ENCODE measurements at regions not wholly inside any gene's neighbourhood (a gene's known extent, or its start where the extent isn't known, plus 50 kb on each side); places are given as distances from the start of the nearest gene placed in this dataset.

DNA sequence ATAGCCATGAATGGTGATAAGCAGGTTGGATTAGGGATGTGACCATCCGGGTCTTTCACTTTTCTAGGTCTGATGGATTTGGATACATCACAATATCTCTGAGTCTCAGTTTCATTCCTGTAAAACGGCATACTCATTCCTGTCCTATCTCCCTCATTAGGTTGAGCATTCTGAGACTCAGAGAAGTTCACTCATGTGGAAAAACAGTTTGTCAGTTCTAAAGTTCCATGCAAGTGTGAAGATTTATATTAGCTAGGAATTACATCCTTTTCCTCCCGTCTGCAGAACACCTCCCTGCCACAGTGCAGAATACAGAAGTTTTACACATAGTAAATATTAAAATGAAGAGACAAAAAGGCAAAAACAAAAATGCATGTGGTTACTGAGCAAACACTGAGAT is 94.2 kb upstream of the SLC25A13 start:
- POLR2A ChIA-PET: no interaction called here

GRCh38 chr7:96415293-96415940 is 93.5 kb upstream of the SLC25A13 start:
- CTCF ChIA-PET: no interaction called here
- POLR2A ChIA-PET: no interaction called here

More for the DNA sequence above, 94.2 kb upstream of the SLC25A13 start:
- CTCF ChIA-PET: no interaction called here

DNA sequence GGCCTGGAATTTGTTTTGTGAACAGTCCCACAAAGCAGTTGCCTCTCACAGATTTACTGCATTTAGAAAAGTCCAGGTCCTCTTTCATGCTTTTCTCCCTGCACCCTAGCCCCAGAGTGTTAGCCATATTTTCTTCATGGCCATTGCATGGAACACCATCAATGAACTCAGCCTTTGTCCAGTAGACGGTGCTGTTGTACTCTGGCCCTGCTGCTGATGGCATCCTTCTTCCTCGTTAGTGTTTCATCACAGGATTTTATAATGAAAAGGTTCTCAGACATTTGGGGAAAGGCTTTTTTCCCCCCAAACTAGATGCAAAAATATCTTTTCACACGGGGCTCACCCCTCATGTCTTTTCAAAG is 93.0 kb upstream of the SLC25A13 start:
- ChIA-PET CTCF (interaction anchor here (1.4 kb wide), 1 partner anchor 613 kb away, joined by 3 read pairs; no protein-coding TSS in a partner anchor), POLR2A (no interaction called here)

DNA sequence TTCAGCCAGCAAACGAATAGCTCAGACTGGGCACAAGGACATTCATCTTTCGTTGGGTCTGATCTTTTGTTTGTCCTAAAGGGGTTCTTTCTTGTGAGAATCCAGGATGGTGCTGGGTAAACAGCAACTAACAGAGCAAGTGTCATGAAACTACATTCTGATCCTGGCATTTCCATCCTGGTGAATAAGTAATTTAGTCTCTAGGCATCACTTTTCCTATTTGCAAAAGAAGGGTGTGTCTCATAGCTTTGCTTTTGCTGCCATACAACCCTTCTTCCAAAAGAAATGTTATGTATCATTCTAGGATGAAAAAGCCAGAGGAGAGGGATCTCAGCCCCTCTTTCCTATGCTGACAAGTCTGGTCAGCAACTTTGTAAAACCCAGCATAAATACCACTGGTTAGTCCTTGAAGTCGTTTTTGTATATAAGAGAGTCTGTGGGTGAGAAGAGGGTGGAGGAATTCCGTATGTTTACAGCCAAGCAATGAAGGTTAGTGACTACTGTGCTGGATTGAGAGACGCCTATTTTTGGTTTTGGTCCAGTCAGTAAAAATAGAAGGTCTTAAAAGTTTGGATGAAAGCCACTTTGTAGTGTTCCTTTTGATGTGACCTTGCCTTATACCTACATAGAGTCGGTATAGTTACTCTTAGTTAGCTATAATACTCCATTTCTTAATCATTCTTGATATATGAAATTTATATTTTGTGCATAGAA is 88.4 kb upstream of the SLC25A13 start:
- ChIA-PET CTCF (interaction anchor here (1.6 kb wide), 1 partner anchor 617 kb away, joined by 5 read pairs; no protein-coding TSS in a partner anchor), POLR2A (no interaction called here)

- ChIA-PET CTCF (no interaction called here), POLR2A (no interaction called here)
Observed at GRCh38 chr7:96408881-96409280, 87.0 kb upstream of the SLC25A13 start.

GRCh38 chr7:96407427-96407826 is 85.5 kb upstream of the SLC25A13 start:
- POLR2A ChIA-PET: no interaction called here

DNA sequence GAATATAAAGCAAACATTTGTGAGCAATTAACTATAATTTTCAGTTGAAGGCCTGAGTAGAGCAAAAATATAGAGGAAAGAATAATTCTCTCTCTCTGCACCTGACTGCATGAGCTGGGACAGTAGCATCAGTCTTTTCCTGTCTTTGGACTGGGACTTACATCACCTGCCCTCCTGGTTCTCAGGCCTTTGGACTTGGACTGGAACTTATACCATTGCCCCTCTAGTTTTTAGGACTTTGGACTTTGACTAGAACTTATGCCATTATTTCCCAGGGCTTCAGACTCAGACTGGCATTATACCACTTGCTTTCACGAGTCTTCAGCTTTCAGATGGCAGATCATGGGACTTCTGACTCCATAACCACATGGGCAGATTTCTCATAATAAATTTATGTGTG is 81.0 kb upstream of the SLC25A13 start:
- ChIA-PET CTCF (no interaction called here), POLR2A (no interaction called here)

More at GRCh38 chr7:96407427-96407826, 85.5 kb upstream of the SLC25A13 start:
- CTCF ChIA-PET: no interaction called here

GRCh38 chr7:96401200-96401599 is 79.3 kb upstream of the SLC25A13 start:
- ChIA-PET CTCF (no interaction called here), POLR2A (no interaction called here)

DNA sequence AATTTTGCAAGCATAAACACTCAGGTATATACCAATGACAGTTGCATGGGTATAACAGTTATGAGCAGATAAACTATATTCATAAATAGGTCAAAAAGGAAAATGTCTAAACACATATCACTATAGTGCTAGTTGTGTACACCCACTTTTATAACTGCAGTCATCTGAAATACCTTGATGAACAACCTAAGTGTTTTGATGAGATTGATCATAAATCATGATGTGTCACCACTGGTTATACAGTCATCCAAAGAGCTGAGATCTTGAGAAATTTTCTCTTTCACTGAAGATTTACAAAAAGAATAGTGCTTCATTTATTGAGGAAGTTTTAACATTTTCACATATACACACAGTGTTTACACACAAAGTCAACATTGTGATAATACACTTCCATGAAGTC is 78.6 kb upstream of the SLC25A13 start:
- CTCF ChIA-PET: no interaction called here
- POLR2A ChIA-PET: no interaction called here

DNA sequence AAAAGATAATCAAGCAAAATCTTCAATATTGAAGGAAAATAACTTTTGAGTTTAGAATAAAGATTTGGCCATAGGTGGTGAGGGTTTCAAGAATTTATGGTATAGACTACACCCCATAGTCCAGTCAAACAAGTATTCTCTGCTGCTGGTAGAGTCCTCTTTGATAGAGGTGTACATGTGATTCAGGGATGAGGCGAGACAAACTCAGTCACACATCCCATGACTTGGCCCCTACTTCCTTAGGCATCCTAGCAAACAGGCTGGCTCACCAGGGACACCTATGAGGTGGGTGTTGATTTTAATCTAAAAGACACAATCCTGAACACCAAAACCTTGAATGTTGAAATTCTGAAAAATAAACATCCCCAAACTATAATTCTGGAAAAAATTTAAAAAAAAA is 78.1 kb upstream of the SLC25A13 start:
- ChIA-PET POLR2A (no interaction called here), CTCF (no interaction called here)

GRCh38 chr7:96397936-96398598 is 76.2 kb upstream of the SLC25A13 start:
- ChIA-PET POLR2A (no interaction called here), CTCF (no interaction called here)

DNA sequence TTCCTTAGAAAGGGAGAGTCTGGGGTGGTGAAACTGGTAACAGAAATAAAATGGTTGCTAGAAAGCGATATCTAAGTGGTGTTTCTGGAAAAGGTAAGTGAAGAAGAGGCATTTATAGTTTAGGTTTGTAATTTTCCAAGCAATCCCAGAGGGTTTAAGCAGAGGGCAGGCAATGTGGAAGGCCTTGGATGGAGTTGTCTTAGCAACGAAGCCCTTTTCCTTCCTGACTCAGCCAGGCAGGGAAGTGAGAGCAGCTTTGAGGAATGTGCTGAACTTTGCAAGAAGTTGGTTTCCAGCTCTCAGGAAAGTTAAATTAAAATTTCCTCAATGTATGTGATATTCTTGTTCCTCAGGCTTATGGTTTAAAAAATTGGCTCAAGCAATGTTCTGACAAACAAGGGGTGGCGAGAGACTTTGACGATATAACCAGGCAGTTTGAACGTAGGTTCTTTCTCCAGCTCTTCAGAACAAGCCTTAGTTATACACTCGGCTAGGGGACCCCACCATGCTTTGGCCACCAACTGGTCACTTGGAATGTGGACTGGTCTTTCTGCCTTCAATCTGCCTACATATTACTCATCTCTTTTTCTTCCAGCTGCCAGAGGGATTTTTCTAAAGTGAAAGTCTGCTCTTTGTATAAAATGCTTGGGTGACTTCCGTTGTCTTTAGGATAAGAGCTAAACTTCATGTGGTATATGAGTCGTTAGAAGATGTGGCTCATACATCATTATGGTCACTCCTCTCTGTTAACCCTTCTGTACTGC is 66.9 kb upstream of the SLC25A13 start:
- ChIA-PET CTCF (interaction anchor here (0.9 kb wide), 1 partner anchor 639 kb away, joined by 3 read pairs; no protein-coding TSS in a partner anchor), POLR2A (no interaction called here)

DNA sequence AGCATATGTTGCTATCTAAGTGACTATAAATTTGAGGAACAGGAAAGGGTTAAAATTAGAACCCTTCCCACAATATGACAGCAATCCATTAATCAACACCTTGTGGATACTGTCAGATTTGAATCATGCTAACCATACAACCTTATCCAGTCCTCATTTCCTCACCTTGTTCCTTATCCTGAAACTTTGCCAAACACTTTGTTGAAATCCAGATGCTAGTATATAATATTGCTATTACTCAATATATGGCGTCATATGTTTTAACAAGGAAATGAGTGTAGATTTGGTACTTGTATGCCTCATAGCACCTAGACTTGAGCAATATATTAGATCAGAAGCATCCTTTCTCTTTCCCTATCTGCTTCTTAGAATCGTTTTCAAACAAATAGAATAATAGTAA is 66.3 kb upstream of the SLC25A13 start:
- ChIA-PET POLR2A (no interaction called here), CTCF (no interaction called here)

DNA sequence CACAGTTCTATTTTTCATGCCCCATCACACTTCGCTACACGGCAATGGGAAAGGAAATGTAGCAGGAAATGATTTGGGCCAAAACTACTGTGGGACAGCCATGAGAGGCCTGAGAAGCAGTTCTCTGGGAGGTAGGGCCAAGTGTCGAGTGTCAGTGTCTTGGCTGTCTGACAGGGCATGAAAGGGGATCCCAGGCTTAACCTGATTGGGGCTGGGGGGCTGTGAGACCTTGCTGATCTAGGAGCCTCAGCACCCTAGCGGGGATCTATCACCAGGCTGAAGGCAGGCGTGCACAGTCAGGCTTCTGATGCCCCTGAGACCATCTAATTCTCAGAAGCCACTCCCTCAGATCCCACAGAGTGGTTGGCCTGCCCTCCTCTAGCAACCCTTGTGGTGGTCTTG is 58.2 kb upstream of the SLC25A13 start:
- ChIA-PET CTCF (no interaction called here), POLR2A (no interaction called here)

GRCh38 chr7:96377399-96377798 is 55.5 kb upstream of the SLC25A13 start:
- POLR2A ChIA-PET: no interaction called here
- CTCF ChIA-PET: no interaction called here

Data from activated CD8-positive, alpha-beta memory T cell treated with anti-CD3 and anti-CD28 coated beads for 36 hours (primary cell).